Sigmoid colon (tissue), 6 donors: ENCODE measurements at regions not wholly inside any gene's neighbourhood (a gene's known extent, or its start where the extent isn't known, plus 50 kb on each side); places are given as distances from the start of the nearest gene placed in this dataset.

Experiments used
- DNase-seq: peaks from one replicate; pipeline ENCODE4 v3.0.0-alpha.2; 2019
- H3K27ac ChIP-seq, 4 donors: fragments of 200-600 bp; sonication (generic); one replicate each; pipeline ENCODE4 v1.5.1; 2016 to 2019; ENCODE audit warnings: mild to moderate bottlenecking in 1 of 4
- H3K27me3 ChIP-seq, 3 donors: fragments of 200-600 bp; sonication (generic); one replicate each; pipeline ENCODE4 v1.5.1; 2019; ENCODE audit warnings: mild to moderate bottlenecking in 1 of 3
- H3K36me3 ChIP-seq, 4 donors: fragments of 200-600 bp; sonication (generic); one replicate each; pipeline ENCODE4 v1.5.1; 2016 to 2019
- H3K4me1 ChIP-seq, 4 donors: fragments of 200-600 bp; sonication (generic); one replicate each; pipeline ENCODE4 v1.5.1; 2017 to 2019
- H3K4me3 ChIP-seq, 4 donors: fragments of 200-600 bp; sonication (generic); one replicate each; pipeline ENCODE4 v1.5.1; 2017 to 2019; ENCODE audit warnings: mild to moderate bottlenecking in 2 of 4, moderate library complexity in 1 of 4
- H3K9me3 ChIP-seq, 4 donors: fragments of 200-600 bp in 3 of 4; sonication (generic) in 3 of 4; one replicate each; pipeline versions ENCODE4 v1.5.1 to v1.6.1; 2013 to 2019
- EP300 ChIP-seq, 4 donors: sonication (generic); formaldehyde crosslinking; IDR thresholded peaks; one replicate each; pipeline ENCODE4 v1.6.1; 2017; ENCODE audit warnings: antibody characterized with exemption in 4 of 4
- POLR2A ChIP-seq, 2 donors: fragments of 450-650 bp; IDR thresholded peaks; one replicate each; pipeline ENCODE4 v1.6.1; 2016; ENCODE audit warnings: antibody characterized with exemption in 2 of 2, mild to moderate bottlenecking in 2 of 2, moderate library complexity in 2 of 2
- POLR2AphosphoS5 ChIP-seq, 4 donors: sonication (generic); formaldehyde crosslinking; IDR thresholded peaks; one replicate each; pipeline ENCODE4 v1.6.1; 2017; ENCODE audit warnings: antibody characterized with exemption in 4 of 4
- WGBS, 2 donors: extraction: QIAGEN DNeasy Blood & Tissue Kit; methylation state at CpG; one replicate each; pipeline ENCODE4 v1.1.7; 2013; 5-methylcytosine and 5-hydroxymethylcytosine counted together
- intact Hi-C: fragments of 100-400 bp; cut with DNase I; formaldehyde crosslinking; loops from one replicate; pipeline ENCODE4 v1.15.1; 2023
- TF ChIP-seq, protein P1 (sequence below), 4 experiments: fragments of 450-650 bp in 3 of 4; fragments of 200-600 bp in 1 of 4; IDR thresholded peaks; one replicate each; pipeline ENCODE4 v1.5.1; 2016 to 2019; ENCODE audit warnings: antibody characterized with exemption in 4 of 4, mild to moderate bottlenecking in 3 of 4, moderate library complexity in 2 of 4
- donor health status: healthy with polysubstance abuse.
- donor health status: healthy.

DNA sequence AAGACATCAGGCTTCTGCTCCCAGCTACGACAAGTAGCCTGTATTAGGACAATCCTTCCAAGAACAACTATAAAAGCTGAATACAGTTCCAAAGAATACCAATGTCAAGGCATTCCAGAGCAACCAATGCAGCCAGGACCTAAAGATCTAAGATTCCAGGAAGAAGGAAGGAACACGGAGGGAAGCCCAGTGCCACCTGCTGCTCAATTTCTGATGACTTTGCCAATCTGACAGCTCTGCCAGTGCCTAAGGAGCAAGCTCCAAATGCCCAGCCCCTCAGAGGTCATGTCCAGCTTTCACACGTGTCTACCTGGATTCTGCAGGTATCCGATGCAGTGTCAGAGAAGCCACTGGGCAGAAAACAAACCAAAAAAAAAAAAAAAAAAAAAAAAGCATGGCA, 164.4 kb downstream of the IRS2 start:
- no peak for DNase-seq
- 68 to 85% methylated on average over 4 of the region's 4 CpGs for WGBS, 2 donors
- H3K4me1 ChIP-seq, result no peaks in the 10 kb centered on the region
- no peaks in the 10 kb centered on the region for H3K27me3 ChIP-seq
- intact Hi-C loops, result no loop called here
- TF ChIP-seq EP300 (IDR thresholded peaks at IDR 0.05), result no peak
- TF ChIP-seq POLR2A (IDR thresholded peaks at IDR 0.05), result no peak
- TF ChIP-seq POLR2AphosphoS5 (IDR thresholded peaks at IDR 0.05), result no peak
- TF ChIP-seq, protein P1, sequence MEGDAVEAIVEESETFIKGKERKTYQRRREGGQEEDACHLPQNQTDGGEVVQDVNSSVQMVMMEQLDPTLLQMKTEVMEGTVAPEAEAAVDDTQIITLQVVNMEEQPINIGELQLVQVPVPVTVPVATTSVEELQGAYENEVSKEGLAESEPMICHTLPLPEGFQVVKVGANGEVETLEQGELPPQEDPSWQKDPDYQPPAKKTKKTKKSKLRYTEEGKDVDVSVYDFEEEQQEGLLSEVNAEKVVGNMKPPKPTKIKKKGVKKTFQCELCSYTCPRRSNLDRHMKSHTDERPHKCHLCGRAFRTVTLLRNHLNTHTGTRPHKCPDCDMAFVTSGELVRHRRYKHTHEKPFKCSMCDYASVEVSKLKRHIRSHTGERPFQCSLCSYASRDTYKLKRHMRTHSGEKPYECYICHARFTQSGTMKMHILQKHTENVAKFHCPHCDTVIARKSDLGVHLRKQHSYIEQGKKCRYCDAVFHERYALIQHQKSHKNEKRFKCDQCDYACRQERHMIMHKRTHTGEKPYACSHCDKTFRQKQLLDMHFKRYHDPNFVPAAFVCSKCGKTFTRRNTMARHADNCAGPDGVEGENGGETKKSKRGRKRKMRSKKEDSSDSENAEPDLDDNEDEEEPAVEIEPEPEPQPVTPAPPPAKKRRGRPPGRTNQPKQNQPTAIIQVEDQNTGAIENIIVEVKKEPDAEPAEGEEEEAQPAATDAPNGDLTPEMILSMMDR (IDR thresholded peaks at IDR 0.05), result no peak
- no peaks in the 10 kb centered on the region for H3K36me3 ChIP-seq
- no peaks in the 10 kb centered on the region for H3K9me3 ChIP-seq
- no peak overlapping the region for H3K27ac ChIP-seq
- no peak overlapping the region for H3K4me3 ChIP-seq

DNA sequence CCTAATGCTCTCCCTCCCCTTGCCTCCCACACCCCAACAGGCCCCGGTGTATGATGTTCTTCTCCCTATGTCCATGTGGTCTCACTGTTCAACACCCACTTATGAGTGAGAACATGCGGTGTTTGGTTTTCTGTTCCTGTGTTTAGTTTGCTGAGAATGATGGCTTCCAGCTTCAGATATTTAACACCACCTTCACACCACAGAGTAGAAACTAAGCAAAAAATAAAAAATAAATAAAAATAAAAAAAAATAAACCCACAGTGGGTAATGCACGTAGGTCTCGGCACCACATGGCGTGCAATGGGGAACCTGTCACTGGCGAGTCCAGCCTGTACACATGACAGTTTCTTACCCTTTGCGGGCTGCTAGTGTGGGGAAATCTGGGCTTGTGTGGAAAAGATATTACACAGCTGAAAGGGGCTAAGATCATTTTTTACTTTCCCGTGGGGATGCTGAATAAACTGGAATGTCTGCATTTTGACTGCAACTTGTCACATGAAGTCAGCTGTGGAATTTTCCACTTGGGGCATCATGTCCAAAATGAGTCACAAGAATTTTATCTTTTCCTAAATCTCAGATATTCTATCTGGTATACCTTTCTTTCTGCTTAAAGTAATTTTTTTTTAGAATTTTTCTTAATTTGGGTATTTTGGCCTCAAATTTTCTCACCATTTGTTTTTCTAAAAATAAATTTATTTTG, 170.5 kb downstream of the IRS2 start:
- H3K36me3 ChIP-seq, result no peaks in the 10 kb centered on the region
- no peak overlapping the region for H3K27ac ChIP-seq
- 89 to 92% methylated on average over 8 of the region's 8 CpGs for WGBS, 2 donors
- DNase-seq, result no peak
- H3K9me3 ChIP-seq, result no peaks in the 10 kb centered on the region
- H3K27me3 ChIP-seq, result no peaks in the 10 kb centered on the region
- H3K4me1 ChIP-seq, result no peaks in the 10 kb centered on the region
- TF ChIP-seq POLR2A (IDR thresholded peaks at IDR 0.05) (no peak), EP300 (IDR thresholded peaks at IDR 0.05) (no peak), POLR2AphosphoS5 (IDR thresholded peaks at IDR 0.05) (no peak)
- TF ChIP-seq, protein P1 (IDR thresholded peaks at IDR 0.05), result no peak
- no peak overlapping the region for H3K4me3 ChIP-seq
- intact Hi-C loops, result no loop called here

- TF ChIP-seq EP300 (IDR thresholded peaks at IDR 0.05) (no peak), POLR2A (IDR thresholded peaks at IDR 0.05) (no peak), POLR2AphosphoS5 (IDR thresholded peaks at IDR 0.05) (no peak)
- TF ChIP-seq, protein P1 (IDR thresholded peaks at IDR 0.05), result no peak
- Histone ChIP-seq H3K27me3 (no peaks in the 10 kb centered on the region), H3K4me3 (no peak overlapping the region), H3K9me3 (no peaks in the 10 kb centered on the region), H3K27ac (no peak overlapping the region), H3K36me3 (no peaks in the 10 kb centered on the region), H3K4me1 (no peaks in the 10 kb centered on the region)
- WGBS, 2 donors, result 73 to 89% methylated on average over 3 of the region's 3 CpGs
- DNase-seq, result no peak
- intact Hi-C loops, result no loop called here
These were observed 174.3 kb downstream of the IRS2 start for GRCh38 chr13:109611912-109612691.

DNA sequence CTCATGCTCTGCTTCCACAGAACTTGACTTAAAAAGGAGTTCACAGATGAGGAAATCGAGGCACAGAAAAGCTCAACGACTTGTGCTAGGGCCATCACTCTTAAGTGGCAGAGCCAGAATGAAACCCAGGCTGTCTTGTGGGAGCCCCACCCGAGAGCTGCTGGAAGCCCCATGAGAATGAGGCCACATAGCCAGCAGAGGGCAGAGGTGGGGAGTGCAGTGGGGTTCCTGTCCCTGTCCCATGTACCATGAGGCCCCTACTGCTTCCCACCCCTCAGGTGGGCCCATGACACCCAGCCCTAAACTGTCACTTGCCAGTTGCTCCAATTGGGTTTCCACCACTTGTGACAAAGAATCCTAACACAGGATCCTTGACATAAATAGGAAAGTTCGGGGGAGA, 175.9 kb downstream of the IRS2 start:
- no peaks in the 10 kb centered on the region for H3K9me3 ChIP-seq
- TF ChIP-seq POLR2A (IDR thresholded peaks at IDR 0.05) (no peak), EP300 (IDR thresholded peaks at IDR 0.05) (no peak), POLR2AphosphoS5 (IDR thresholded peaks at IDR 0.05) (no peak)
- TF ChIP-seq, protein P1 (IDR thresholded peaks at IDR 0.05), result peak in 1 of 4 experiments; percentile 22
- 53 to 65% methylated on average over 4 of the region's 4 CpGs for WGBS, 2 donors
- DNase-seq, result peak; percentile 69
- intact Hi-C loops, result no loop called here
- no peak overlapping the region for H3K4me3 ChIP-seq
- H3K27me3 ChIP-seq, result no peaks in the 10 kb centered on the region
- H3K36me3 ChIP-seq, result no peaks in the 10 kb centered on the region
- no peak overlapping the region for H3K27ac ChIP-seq
- no peaks in the 10 kb centered on the region for H3K4me1 ChIP-seq
